HG03342 (cell line): ENCODE measurements at regions not wholly inside any gene's neighbourhood (a gene's known extent, or its start where the extent isn't known, plus 50 kb on each side); places are given as distances from the start of the nearest gene placed in this dataset.
A peak's percentile ranks its signal among the peaks of the same experiment; 100 is the strongest.
"Not testable (repeated sequence)": the region's sequence is repeated elsewhere in the genome, so short reads cannot be mapped to it uniquely, and the experiment has no call there.

Experiments used
- ATAC-seq: cut with Tn5 transposase; IDR thresholded peaks from one replicate; pipeline ENCODE4 v1.9.1; 2021; ENCODE audit warnings: mild to moderate bottlenecking, moderate library complexity; ENCODE audit not compliant: unreplicated experiment

DNA sequence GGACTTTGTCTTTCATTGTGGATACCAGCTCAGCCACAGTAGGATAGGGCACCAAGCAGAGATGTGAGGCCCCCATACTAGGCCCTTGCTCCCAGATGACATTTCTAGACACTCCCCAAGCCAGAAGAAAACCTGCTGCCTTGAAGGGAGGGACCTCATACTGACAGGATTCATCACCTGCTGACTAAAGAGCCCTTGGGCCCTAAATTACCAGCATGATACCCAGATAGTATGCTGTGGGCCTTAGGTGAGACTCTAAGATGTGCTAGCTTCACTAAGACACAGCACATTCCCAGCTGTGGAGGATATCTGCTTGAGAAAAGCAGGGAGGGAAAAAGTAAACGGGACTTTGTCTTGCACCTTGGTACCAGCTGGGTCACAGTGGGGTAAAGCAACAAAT is 324.0 kb downstream of the TBL1XR1 start:
- peak; percentile 8 for ATAC-seq

DNA sequence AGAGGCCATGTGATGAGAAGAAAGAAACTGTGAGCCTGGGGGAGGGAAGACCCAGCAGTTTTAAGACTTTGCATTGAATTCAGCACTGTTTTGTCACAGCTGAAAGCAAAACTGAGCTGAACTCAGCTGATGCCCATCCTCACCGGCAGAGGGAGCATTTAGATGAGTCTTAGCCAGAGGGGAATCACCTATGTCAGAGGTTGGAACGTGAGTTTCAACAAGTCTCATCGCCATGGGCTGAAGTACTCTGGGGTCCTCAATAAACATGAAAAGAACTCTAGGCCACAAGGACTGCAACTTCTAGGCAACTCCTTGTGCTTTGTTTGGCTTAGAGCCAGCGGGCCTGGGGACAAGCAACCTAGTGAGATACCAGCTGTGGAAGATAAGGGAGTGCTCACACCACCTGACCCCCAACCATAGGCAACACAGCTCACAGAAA is 324.5 kb downstream of the TBL1XR1 start:
- ATAC-seq, result peak; percentile 97

DNA sequence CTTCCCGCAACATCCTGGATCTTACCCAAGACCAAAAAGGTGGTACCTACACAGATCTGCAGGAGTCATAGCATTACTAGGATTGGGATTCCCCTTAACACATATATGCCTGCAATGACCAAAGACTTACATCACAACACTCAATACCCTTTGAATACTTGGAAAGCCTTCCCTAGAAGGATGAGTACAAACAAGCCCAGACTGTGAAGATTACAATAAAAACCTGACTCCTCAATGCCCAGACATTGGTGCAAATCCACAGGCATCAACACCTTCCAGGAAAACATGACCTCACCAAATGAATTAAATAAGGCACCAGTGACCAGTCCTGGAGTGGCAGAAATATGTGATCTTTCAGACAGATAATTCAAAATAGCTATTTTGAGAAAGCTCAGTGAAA is 326.8 kb downstream of the TBL1XR1 start:
- no peak for ATAC-seq

DNA sequence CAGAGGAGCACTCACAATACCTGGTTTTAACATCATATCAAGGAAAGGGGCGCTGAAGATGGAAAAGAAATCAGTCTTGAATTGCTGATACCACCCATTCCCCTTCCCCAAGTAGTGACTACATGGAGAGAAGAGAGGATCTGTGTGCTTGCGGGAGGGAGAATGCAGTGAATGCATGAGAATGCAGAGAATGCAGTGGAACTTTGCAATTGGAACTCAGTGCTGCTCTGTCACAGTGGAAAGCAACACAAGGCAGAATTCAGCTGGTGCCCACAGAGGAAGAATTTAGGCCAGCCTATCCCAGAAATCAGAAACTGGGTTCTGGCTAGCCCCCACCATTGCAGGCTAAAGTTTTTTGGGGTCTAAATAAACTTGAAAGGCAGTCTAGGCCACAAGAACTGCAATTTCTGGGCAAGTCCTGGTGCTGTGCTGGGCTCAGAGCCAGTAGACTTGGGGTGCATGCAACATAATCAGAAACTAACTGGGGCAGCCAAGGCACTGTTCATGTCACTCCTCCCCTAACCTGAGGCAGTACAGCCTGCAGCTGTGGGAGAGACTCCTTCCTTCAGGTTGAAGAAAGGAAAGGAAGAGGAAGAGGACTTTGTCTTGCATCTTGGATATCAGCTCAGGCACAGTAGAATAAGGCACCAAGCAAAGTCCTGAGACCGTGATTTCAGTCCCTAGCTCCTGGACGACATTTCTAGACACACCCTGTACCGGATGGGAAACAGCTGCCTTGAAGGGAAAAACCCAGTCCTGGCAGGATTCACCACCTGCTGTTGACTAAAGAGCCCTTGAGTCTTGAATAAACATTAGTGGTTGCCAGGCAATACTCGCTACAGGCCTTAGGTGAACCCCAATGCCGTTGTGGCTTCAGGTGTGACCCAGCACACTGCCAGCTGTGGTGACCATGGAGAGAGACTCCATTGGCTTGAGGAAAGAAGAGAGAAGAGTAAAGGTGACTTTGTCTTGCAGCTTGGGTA is 329.3 kb downstream of the TBL1XR1 start:
- ATAC-seq, result no peak

DNA sequence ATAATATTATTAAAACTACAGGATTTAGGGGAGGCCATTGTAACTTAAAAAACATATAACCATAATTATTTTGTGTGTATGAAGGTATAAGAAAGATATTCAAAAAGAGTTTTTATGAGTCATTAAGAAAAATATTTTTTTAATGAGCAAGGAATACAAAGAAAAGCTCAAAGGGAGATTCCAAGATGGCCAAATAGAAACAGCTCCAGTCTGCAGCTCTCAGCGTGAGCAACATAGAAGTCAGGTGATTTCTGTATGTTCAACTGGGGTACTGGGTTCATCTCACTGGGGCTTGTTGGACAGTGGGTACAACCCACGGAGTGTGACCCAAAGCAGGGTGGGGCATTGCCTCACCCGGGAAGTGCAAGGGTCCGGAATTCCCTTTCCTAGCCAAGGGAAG is 336.1 kb downstream of the TBL1XR1 start:
- ATAC-seq, result no peak

DNA sequence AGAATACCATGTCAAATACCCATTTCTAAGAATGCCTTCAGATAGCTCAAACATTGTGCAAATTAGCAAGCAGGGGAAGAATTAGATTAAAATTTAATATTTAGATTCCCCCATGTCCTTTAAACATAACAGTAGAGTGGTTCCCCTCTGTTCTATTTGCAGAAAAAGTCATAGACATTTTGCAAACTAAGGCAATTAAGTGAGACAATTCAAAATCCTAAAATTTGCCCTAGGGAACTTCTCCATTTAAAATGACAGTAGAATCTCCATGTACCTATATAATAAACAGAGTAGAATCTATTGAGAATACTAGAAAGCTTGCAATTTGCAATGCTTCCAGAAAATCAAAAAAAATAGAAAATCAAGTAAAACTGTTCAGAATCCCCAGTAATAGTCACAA is 340.6 kb downstream of the TBL1XR1 start:
- no peak for ATAC-seq

DNA sequence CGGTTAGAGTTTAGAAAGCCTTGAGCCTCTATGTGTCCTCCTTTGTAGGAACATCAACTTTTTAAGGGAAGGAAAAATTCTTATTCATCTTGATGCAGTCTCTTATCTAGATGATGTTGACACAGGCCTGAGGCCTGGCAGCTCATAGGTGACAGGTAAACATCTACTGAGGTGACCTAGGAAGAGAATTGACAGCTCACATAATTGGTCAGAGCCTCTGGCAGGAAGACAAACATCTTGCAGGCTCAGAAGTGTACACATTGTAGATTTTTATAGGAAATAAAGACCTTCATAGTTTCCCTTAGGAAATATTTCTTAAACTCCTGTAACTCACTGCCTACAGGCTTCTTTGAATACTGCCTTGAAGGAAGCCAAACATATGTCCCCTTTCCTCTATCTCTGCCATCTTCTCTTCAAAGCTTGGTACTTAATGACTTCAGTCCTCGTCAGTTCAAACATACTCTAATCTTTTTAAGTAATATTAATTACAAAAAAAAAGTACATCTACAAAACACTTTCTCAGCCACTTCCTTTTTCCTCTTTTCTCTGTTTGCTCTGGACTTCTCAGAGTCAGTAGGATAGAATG is 341.3 kb downstream of the TBL1XR1 start:
- ATAC-seq, result no peak

DNA sequence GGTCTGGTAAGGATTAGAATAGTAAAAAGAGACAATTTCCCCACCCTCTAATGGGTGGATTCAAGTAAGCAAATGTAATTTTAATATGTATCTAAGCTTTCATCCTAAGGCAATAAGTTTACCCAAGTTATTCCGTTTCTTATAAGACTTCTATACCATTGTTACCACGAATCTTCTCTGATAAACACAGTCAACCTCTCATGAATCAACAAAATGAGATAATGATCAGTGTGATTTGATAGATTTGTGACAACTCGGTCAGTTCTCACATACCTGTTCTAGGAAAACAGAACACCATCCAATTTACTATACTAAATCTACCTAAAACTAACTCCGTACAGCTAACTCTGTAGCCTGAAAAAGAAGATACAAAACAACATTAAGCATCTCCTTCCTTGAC is 342.1 kb downstream of the TBL1XR1 start:
- ATAC-seq, result no peak

DNA sequence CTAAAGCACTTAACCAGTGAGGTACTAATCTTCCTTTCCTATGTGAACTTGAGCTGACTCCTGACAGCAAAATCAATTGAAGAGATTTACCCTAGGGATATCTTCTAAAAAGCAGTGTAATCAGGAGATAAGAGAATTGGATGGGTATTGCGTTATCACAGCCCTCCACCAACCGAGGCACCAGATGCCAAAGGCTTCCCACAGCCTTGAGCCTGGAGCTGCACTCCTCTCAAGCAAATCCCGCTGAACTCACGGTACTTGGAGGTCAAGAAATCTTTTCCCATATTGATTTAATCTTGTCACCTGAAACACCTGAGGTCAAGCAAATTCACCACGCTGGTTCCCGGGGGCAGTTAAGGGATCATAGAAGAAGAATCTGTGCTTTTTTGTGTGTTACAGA is 346.8 kb downstream of the TBL1XR1 start:
- no peak for ATAC-seq

DNA sequence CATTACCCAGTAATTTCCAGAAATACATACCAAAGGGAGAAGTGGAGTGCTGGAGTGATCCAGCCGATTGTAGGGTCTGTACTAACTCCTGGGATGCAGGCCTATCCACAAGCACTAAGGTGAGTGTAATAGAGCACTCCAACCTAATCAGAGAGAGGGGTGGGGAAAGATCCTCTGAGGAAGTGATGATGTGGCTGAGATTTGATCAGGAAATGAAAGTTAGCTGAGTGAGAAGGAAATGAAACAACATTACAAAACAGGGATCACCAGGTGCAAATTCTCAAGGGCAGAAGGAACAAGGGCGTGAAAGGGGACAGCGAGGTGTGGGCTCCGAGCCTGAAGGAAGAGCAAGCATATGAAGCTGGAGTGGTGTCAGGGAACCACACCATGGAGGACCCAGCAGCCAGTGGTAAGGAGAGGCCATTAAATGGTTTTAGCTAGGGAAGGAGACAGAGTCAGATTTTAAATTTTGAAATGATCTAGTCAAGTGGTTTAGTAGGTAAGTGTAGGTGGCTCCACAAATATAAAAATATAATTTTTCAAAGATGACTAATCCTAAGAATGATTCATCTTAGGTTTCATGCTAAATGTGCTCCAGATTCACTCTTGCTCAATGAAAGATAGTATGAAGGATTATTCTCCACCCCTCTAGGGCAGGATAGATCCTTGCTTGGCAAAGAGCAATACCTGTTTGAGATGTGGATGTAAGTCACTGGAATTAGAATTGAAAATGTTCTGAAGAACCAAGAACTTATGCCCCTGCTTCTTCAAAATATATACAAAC is 348.7 kb downstream of the TBL1XR1 start:
- ATAC-seq, result no peak

DNA sequence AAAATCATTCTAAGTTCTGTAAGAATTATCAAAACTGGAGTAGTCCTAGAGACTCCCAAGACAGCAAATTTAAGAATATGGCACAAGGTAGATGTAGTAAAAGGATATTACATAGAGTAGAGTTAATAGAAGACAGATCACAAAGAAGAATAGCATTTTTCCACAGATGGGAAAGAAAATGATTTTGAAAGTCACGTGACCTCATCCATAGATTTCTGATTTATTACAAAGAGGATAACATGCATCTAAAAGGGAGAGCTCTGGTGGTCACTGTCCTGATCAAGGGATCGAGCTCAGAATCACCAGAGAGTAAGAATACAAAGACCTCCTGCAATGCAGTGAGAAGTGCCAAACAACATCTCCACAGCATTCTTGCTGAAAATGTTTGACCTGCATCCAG is 354.4 kb downstream of the TBL1XR1 start:
- ATAC-seq, result no peak

DNA sequence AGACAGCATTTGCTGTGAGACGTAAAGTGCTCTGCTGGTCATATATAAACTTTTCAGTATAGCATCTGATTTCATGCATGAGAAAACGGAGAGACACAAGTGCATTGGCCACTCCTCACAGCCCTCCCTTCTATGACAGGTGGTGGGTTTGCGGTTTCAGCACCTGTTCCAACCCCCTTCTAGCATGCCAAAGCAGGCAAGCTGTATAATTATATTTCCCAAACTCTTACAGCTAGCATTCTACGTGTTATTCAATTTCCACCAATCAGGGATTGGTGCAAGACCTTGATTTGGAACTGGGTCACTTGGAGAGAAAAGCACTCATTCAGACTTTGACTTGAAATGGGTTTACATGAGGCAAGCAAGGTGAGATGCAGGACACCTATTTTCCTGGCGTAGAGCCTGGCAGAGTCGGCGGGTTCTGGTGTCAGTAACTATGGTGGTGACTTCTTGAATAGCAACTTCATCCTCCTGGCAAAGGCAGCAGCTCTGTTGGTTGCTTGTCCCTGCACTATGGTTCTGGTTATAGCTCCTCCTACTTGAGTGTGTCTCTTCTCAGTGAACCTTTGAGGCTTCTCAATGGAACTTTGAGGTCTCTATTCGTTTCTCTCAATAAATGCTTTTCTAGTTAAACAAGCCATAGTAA is 356.5 kb downstream of the TBL1XR1 start:
- ATAC-seq, result no peak

DNA sequence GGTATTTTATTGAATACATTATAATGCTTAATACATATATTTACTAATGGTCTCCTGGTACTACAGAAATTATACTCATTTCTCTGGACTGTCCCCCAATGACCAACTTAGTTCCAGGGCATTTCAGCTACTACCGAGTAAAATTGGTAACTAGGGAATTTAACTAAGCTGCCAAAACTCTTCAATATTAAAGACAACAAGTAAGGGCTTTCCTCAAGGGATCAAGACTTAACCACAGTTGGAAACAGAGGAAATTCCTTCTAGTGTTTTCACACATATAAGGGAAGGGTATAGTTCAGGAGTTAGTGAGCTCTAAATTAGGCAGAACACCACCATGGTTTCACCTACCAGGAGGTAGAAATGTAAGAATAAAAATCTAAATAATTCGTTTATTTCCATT is 357.4 kb downstream of the TBL1XR1 start:
- ATAC-seq, result no peak

DNA sequence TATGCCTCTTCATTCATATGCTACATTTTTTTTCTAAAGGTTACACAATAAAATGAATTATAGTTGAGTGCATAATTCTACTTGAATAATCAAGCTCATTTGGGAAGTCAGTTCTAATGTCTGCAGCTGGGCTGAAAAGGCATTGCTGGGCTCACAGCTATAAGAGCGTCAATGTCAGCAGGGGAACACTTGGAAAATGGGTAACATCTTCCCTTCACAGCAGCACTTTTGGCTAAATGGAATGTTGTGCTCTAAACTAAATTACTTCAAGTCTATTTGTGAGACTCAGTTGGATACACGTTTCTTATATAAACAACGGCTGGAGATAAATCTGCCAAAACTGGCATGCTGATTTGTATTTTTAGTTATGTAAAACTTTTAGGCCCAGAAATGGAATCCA is 357.8 kb downstream of the TBL1XR1 start:
- ATAC-seq, result no peak

DNA sequence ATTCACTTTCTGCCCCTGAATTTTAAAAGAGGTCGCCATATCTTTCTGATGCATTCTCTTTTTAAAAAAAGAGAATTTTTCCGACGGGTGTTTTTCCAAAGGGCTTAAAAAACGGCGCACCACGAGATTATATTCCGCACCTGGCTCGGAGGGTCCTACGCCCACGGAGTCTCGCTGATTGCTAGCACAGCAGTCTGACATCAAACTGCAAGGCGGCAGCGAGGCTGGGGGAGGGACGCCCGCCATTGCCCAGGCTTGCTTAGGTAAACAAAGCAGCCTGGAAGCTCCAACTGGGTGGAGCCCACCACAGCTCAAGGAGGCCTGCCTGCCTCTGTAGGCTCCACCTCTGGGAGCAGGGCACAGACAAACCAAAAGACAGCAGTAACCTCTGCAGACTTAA is 370.0 kb downstream of the TBL1XR1 start:
- not testable (repeated sequence) for ATAC-seq

DNA sequence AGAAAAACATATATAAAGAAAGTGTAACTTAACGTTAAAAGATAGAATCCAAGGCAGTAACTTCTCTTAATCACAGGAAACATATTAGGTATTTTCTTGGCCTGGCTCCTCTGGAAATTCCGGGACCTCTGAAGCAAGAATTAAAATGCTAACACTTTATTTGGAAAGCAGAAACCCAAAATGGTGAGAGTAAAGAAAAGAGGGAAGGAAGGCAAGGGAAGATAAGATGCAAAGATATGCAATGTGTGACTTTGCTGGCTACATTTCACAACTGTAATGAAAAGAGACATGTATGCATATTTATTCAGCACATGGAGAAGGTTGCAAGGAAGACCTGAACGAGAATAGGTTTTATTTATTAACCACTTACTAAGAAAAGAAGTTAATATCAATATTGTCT is 372.5 kb downstream of the TBL1XR1 start:
- no peak for ATAC-seq

DNA sequence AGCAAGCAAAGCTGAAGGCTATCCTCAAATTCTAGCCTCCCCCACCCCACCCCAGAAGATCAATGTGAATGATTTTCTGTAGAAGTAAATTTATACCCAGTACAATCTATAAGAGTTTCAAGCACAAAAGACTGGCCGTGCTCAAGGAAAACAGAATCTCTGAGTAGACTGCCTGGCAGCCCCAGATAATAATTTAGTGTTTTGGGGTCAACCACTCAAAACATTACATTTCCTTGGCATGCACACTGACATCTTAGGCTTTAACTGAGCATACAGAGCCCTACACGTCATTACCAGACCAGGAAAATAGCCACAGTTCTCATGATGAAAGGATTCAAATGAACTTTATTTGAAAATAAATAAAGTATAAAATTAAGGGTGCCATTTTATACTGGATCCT is 376.5 kb downstream of the TBL1XR1 start:
- no peak for ATAC-seq

DNA sequence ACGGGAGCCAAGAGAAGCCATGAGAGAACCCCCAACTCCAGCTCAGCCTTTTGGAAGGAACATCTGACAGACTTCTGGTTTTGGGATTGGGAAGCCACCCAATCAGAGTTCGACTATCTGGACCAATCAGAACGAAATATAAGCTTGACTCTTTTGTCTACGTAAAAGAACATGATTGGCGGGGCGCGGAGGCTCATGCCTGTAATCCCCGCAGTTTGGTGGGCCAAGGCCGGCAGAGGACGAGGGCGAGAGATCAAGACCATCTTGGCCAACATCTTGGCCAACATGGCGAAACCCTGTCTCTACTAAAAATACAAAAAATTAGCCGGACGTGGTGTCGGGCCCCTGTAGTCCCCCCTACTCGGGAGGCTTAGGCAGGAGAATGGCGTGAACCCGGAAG is 380.3 kb downstream of the TBL1XR1 start:
- no peak for ATAC-seq

DNA sequence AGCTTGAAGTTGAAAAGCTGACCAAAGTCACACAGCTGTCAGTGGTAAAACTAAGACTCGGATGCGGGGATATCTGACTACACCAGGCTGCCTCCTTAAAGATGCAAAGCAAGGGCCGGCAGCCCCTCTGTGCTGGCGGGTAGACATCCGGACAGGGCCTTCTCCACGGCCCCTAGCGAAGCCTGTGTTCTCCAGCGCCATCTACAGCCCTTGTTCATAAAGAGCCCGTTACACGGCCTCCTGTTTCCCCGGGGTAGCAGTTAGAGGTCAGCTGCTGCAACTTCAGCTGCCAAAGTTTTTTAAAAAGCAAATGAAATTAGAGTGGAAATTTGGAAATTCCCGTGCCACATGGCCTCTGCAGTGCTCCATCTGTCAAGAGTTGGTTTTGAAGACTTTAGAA is 383.0 kb downstream of the TBL1XR1 start:
- peak; percentile 99 for ATAC-seq

DNA sequence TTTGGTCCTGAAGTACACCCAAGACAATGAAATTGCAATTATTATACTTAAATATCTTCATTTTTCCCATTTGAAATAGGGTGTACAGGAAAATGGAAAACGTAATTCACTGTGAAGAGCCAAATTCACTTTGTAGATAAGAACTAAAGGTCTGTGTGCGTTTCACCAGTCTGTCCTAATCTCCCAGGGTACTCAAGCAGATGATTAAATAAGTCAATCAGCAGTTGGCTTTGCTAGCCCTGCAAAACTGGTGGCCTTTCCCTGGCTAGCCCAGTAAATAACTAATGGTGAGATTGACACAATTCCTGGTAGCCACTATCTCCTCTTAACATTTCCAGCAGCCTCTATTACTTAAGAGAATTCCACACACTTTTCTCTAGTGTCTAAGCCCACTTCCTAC is 389.3 kb downstream of the TBL1XR1 start:
- no peak for ATAC-seq

DNA sequence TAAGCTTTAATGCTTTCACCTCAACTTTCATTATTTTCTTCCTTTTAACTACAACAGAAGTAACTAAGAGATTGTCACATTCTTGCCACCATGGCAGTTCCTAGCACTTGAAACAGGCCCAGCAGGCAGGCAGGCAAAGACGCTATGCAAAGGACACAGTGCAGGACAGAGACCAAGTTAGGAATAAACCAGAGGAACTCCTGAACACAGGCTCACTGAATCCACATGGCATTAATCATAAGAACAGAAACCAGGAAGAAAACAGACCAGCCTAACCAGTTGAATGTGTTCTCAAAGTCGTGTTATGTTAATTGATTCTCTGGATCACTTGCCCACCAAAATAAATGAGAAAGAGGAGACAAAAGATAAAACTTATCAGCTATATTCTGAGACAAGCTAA is 397.6 kb downstream of the TBL1XR1 start:
- ATAC-seq, result no peak
